Vagina (tissue), 2 donors: ENCODE measurements at regions not wholly inside any gene's neighbourhood (a gene's known extent, or its start where the extent isn't known, plus 50 kb on each side); places are given as distances from the start of the nearest gene placed in this dataset.

ENCODE experiments used
- POLR2A ChIP-seq, 2 donors: fragments of 450-650 bp; IDR thresholded peaks; one replicate each; pipeline ENCODE4 v1.6.1; 2017; ENCODE audit warnings: antibody characterized with exemption in 2 of 2, mild to moderate bottlenecking in 2 of 2, moderate library complexity in 2 of 2
- POLR2AphosphoS5 ChIP-seq, 2 donors: sonication (generic); formaldehyde crosslinking; IDR thresholded peaks; one replicate each; pipeline ENCODE4 v1.9.0; 2017; ENCODE audit warnings: antibody characterized with exemption in 2 of 2, mild to moderate bottlenecking in 2 of 2, low read depth in 1 of 2; ENCODE audit not compliant: insufficient read depth in 1 of 2
- TF ChIP-seq, protein P1 (sequence below), 3 experiments: fragments of 450-650 bp in 2 of 3; fragments of 200-600 bp in 1 of 3; sonication (generic) in 1 of 3; IDR thresholded peaks; one replicate each; pipeline ENCODE4 v1.5.1; 2017 to 2019; ENCODE audit warnings: antibody characterized with exemption in 3 of 3, mild to moderate bottlenecking in 2 of 3, moderate library complexity in 2 of 3

GRCh38 chr1:81702079-81702715 lies 98.5 kb upstream of the ADGRL2 start:
- TF ChIP-seq, protein P1, sequence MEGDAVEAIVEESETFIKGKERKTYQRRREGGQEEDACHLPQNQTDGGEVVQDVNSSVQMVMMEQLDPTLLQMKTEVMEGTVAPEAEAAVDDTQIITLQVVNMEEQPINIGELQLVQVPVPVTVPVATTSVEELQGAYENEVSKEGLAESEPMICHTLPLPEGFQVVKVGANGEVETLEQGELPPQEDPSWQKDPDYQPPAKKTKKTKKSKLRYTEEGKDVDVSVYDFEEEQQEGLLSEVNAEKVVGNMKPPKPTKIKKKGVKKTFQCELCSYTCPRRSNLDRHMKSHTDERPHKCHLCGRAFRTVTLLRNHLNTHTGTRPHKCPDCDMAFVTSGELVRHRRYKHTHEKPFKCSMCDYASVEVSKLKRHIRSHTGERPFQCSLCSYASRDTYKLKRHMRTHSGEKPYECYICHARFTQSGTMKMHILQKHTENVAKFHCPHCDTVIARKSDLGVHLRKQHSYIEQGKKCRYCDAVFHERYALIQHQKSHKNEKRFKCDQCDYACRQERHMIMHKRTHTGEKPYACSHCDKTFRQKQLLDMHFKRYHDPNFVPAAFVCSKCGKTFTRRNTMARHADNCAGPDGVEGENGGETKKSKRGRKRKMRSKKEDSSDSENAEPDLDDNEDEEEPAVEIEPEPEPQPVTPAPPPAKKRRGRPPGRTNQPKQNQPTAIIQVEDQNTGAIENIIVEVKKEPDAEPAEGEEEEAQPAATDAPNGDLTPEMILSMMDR (IDR thresholded peaks at IDR 0.05): no peak
- TF ChIP-seq POLR2A (IDR thresholded peaks at IDR 0.05) (no peak), POLR2AphosphoS5 (IDR thresholded peaks at IDR 0.05; ENCODE audit: insufficient read depth in 1 of 2, low read depth in 1 of 2) (no peak)
